GM12878 (cell line): ENCODE measurements at regions not wholly inside any gene's neighbourhood (a gene's known extent, or its start where the extent isn't known, plus 50 kb on each side); places are given as distances from the start of the nearest gene placed in this dataset.

ENCODE experiments used
- CHD2 ChIP-seq: IDR thresholded peaks from 2 replicates; pipeline ENCODE4 v1.6.1; 2011; ENCODE audit warnings: low read depth, low read length, improper control_type of control experiment, borderline replicate concordance
- EGR1 ChIP-seq, 2 experiments: IDR thresholded peaks; 1 replicate in 1 of 2; 2 replicates in 1 of 2; pipeline ENCODE4 v1.6.1; 2011 to 2012; ENCODE audit warnings: low read depth in 2 of 2, low read length in 2 of 2, borderline replicate concordance in 1 of 2, mild to moderate bottlenecking in 1 of 2, moderate library complexity in 1 of 2
- HDGF ChIP-seq: fragments of 450-650 bp; IDR thresholded peaks from 2 replicates; pipeline ENCODE4 v1.6.1; 2016; ENCODE audit warnings: antibody characterized with exemption
- JUNB ChIP-seq: IDR thresholded peaks from 2 replicates; pipeline ENCODE4 v1.6.1; 2016; ENCODE audit warnings: antibody characterized with exemption, mild to moderate bottlenecking
- MTA2 ChIP-seq: fragments of 450-650 bp; IDR thresholded peaks from 2 replicates; pipeline ENCODE4 v1.6.1; 2016; ENCODE audit warnings: low read depth, mild to moderate bottlenecking, moderate library complexity
- MXI1 ChIP-seq: fragments of 150-350 bp; IDR thresholded peaks from 2 replicates; pipeline ENCODE4 v1.6.1; 2011; ENCODE audit warnings: low read depth, mild to moderate bottlenecking, inconsistent platforms, low read length, improper control_type of control experiment
- NFXL1 ChIP-seq: fragments of 450-650 bp; IDR thresholded peaks from 2 replicates; pipeline ENCODE4 v1.6.1; 2017; ENCODE audit warnings: antibody characterized with exemption, mild to moderate bottlenecking, borderline replicate concordance
- RFX5 ChIP-seq: IDR thresholded peaks from 2 replicates; pipeline ENCODE4 v1.6.1; 2011; ENCODE audit warnings: low read depth, low read length, improper control_type of control experiment
- SIX5 ChIP-seq: IDR thresholded peaks from 2 replicates; pipeline ENCODE4 v1.6.1; 2011; ENCODE audit warnings: mild to moderate bottlenecking, low read depth, low read length, moderate library complexity; ENCODE audit not compliant: severe bottlenecking
- SMC3 ChIP-seq: IDR thresholded peaks from 2 replicates; pipeline ENCODE4 v1.6.1; 2011; ENCODE audit warnings: low read length, improper control_type of control experiment, borderline replicate concordance
- SPI1 ChIP-seq: IDR thresholded peaks from 2 replicates; pipeline ENCODE4 v1.6.1; 2011; ENCODE audit warnings: low read depth, mild to moderate bottlenecking, low read length, moderate library complexity, borderline replicate concordance; ENCODE audit not compliant: insufficient read depth
- SUPT20H ChIP-seq: IDR thresholded peaks from 2 replicates; pipeline ENCODE4 v1.6.1; 2011; ENCODE audit warnings: low read depth, mild to moderate bottlenecking, low read length, moderate library complexity, borderline replicate concordance; ENCODE audit not compliant: control insufficient read depth
- TCF12 ChIP-seq: IDR thresholded peaks from 2 replicates; pipeline ENCODE4 v1.6.1; 2011; ENCODE audit warnings: low read depth, mild to moderate bottlenecking, low read length
- TF ChIP-seq, protein P1 (sequence below): IDR thresholded peaks from 2 replicates; pipeline ENCODE4 v1.6.1; 2012; ENCODE audit warnings: improper control_type of control experiment, low read depth, low read length; ENCODE audit not compliant: insufficient replicate concordance

- TF ChIP-seq, protein P1, sequence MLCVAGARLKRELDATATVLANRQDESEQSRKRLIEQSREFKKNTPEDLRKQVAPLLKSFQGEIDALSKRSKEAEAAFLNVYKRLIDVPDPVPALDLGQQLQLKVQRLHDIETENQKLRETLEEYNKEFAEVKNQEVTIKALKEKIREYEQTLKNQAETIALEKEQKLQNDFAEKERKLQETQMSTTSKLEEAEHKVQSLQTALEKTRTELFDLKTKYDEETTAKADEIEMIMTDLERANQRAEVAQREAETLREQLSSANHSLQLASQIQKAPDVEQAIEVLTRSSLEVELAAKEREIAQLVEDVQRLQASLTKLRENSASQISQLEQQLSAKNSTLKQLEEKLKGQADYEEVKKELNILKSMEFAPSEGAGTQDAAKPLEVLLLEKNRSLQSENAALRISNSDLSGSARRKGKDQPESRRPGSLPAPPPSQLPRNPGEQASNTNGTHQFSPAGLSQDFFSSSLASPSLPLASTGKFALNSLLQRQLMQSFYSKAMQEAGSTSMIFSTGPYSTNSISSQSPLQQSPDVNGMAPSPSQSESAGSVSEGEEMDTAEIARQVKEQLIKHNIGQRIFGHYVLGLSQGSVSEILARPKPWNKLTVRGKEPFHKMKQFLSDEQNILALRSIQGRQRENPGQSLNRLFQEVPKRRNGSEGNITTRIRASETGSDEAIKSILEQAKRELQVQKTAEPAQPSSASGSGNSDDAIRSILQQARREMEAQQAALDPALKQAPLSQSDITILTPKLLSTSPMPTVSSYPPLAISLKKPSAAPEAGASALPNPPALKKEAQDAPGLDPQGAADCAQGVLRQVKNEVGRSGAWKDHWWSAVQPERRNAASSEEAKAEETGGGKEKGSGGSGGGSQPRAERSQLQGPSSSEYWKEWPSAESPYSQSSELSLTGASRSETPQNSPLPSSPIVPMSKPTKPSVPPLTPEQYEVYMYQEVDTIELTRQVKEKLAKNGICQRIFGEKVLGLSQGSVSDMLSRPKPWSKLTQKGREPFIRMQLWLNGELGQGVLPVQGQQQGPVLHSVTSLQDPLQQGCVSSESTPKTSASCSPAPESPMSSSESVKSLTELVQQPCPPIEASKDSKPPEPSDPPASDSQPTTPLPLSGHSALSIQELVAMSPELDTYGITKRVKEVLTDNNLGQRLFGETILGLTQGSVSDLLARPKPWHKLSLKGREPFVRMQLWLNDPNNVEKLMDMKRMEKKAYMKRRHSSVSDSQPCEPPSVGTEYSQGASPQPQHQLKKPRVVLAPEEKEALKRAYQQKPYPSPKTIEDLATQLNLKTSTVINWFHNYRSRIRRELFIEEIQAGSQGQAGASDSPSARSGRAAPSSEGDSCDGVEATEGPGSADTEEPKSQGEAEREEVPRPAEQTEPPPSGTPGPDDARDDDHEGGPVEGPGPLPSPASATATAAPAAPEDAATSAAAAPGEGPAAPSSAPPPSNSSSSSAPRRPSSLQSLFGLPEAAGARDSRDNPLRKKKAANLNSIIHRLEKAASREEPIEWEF: no peak
- TF ChIP-seq RFX5 (no peak), SMC3 (no peak), MTA2 (no peak), SIX5 (no peak), EGR1 (IDR thresholded peaks at IDR 0.05; ENCODE audit: borderline replicate concordance in 1 of 2, low read depth in 2 of 2, low read length in 2 of 2) (no peak), HDGF (no peak), JUNB (no peak), MXI1 (no peak), SUPT20H (no peak), SPI1 (no peak), CHD2 (no peak), NFXL1 (no peak), TCF12 (no peak)
- TF ChIP-seq, all 136 proteins: peak for 0
Observed at GRCh38 chr10:113382691-113383090, 170.2 kb upstream of the HABP2 start (continued).
